GM23248 (cell line): ENCODE measurements at regions not wholly inside any gene's neighbourhood (a gene's known extent, or its start where the extent isn't known, plus 50 kb on each side); places are given as distances from the start of the nearest gene placed in this dataset.

Source experiments
- EZH2 ChIP-seq: fragments of 200-600 bp; sonication (generic); IDR thresholded peaks from 2 replicates; pipeline ENCODE4 v1.6.1; 2018; ENCODE audit warnings: antibody characterized with exemption, mild to moderate bottlenecking; ENCODE audit not compliant: insufficient read depth, poor library complexity, severe bottlenecking
- EZH2phosphoT487 ChIP-seq: fragments of 200-600 bp; sonication (generic); IDR thresholded peaks from 2 replicates; pipeline ENCODE4 v1.6.1; 2018; ENCODE audit warnings: antibody characterized with exemption, moderate library complexity, mild to moderate bottlenecking, low read depth; ENCODE audit not compliant: insufficient read depth

DNA sequence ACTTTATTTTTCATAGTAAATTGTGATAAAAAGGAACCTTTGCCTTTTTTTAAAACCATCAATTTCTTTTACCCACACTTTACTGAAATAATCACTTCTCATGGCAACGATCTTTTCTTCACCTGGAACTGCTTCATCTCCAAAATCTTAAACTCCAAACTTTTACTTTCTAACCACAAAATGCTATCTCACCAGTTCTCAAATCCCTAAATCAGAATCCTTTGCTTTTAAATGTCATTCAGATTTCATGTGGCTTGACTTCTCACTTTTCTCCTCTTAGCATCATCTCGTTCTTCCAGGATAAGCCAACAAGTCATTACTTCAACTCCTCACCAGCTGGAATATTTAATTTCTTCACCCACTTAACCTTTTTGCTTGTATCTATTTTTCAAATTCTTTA is 284.3 kb upstream of the RASGEF1B start:
- TF ChIP-seq EZH2 (no peak), EZH2phosphoT487 (no peak)
